ENCODE measurements at regions not wholly inside any gene's neighbourhood (a gene's known extent, or its start where the extent isn't known, plus 50 kb on each side); places are given as distances from the start of the nearest gene placed in this dataset.

- Histone ChIP-seq H3K18ac (ENCODE audit: low read length) (no peak overlapping the region), H3K36me3 (replicated peaks in 1 of 2; ENCODE audit: control insufficient read depth in 2 of 2, insufficient read depth in 2 of 2, low read length in 2 of 2) (no peaks in the 10 kb centered on the region), H3K4me3 (ENCODE audit: low read length in 2 of 2) (no peak overlapping the region), H3K23ac (ENCODE audit: low read depth, low read length, poor library complexity) (no peak overlapping the region), H2AK5ac (ENCODE audit: low read depth, low read length) (no peak overlapping the region), H2AFZ (ENCODE audit: low read length) (no peak overlapping the region), H2BK5ac (ENCODE audit: low read length) (no peak overlapping the region), H3K27ac (replicated peaks; ENCODE audit: low read length) (no peak overlapping the region), H3K9me3 (replicated peaks in 1 of 2; ENCODE audit: control insufficient read depth in 2 of 2, insufficient read depth in 1 of 2, low read depth in 1 of 2, low read length in 2 of 2) (no peaks in the 10 kb centered on the region), H3K27me3 (ENCODE audit: control insufficient read depth in 3 of 3, insufficient read depth in 3 of 3, low read depth in 1 of 3, low read length in 3 of 3) (no peaks in the 10 kb centered on the region), H2BK120ac (ENCODE audit: low read depth, low read length) (no peak overlapping the region), H4K91ac (ENCODE audit: low read depth, low read length, poor library complexity) (no peak overlapping the region), H3K9ac (ENCODE audit: low read depth, low read length, poor library complexity) (no peak overlapping the region), H3K79me1 (ENCODE audit: low read depth, low read length) (no peaks in the 10 kb centered on the region), H4K8ac (ENCODE audit: low read depth, low read length) (no peak overlapping the region), H3K14ac (ENCODE audit: low read length) (no peak overlapping the region), H3K4me1 (ENCODE audit: control insufficient read depth in 2 of 2, insufficient read depth in 1 of 2, low read depth in 1 of 2, low read length in 2 of 2) (peaks cover 0 to 3% of the 10 kb centered on the region in 2 donors), H2BK15ac (ENCODE audit: low read length) (no peak overlapping the region), H3K4me2 (ENCODE audit: insufficient read depth, low read length, poor library complexity, severe bottlenecking) (no peak overlapping the region), H2BK12ac (ENCODE audit: low read length) (no peak overlapping the region), H3K4ac (ENCODE audit: low read length) (no peak overlapping the region)
- DNase-seq (ENCODE audit: low spot score), result no peak
Observed at GRCh38 chr14:28097585-28097984, 669.0 kb upstream of the FOXG1 start.

- Histone ChIP-seq H4K8ac (ENCODE audit: low read depth, low read length) (no peak overlapping the region), H3K4me1 (ENCODE audit: control insufficient read depth in 2 of 2, insufficient read depth in 1 of 2, low read depth in 1 of 2, low read length in 2 of 2) (peaks cover 0 to 3% of the 10 kb centered on the region in 2 donors), H3K4me2 (ENCODE audit: insufficient read depth, low read length, poor library complexity, severe bottlenecking) (no peak overlapping the region), H3K4me3 (ENCODE audit: low read length in 2 of 2) (no peak overlapping the region), H4K91ac (ENCODE audit: low read depth, low read length, poor library complexity) (no peak overlapping the region), H2AFZ (ENCODE audit: low read length) (no peak overlapping the region), H2BK12ac (ENCODE audit: low read length) (no peak overlapping the region), H3K27me3 (ENCODE audit: control insufficient read depth in 3 of 3, insufficient read depth in 3 of 3, low read depth in 1 of 3, low read length in 3 of 3) (no peaks in the 10 kb centered on the region), H3K9ac (ENCODE audit: low read depth, low read length, poor library complexity) (no peak overlapping the region), H3K36me3 (replicated peaks in 1 of 2; ENCODE audit: control insufficient read depth in 2 of 2, insufficient read depth in 2 of 2, low read length in 2 of 2) (no peaks in the 10 kb centered on the region), H3K14ac (ENCODE audit: low read length) (no peak overlapping the region), H3K4ac (ENCODE audit: low read length) (no peak overlapping the region), H3K23ac (ENCODE audit: low read depth, low read length, poor library complexity) (no peak overlapping the region), H2BK120ac (ENCODE audit: low read depth, low read length) (no peak overlapping the region), H2BK5ac (ENCODE audit: low read length) (no peak overlapping the region), H3K27ac (replicated peaks; ENCODE audit: low read length) (no peak overlapping the region), H3K79me1 (ENCODE audit: low read depth, low read length) (no peaks in the 10 kb centered on the region), H3K9me3 (replicated peaks in 1 of 2; ENCODE audit: control insufficient read depth in 2 of 2, insufficient read depth in 1 of 2, low read depth in 1 of 2, low read length in 2 of 2) (no peaks in the 10 kb centered on the region), H3K18ac (ENCODE audit: low read length) (no peak overlapping the region), H2BK15ac (ENCODE audit: low read length) (no peak overlapping the region), H2AK5ac (ENCODE audit: low read depth, low read length) (no peak overlapping the region)
- no CpG with 5 or more reads among the region's 1 CpG for WGBS, 2 donors (ENCODE audit: extremely low coverage in 2 of 2, insufficient read length in 2 of 2, insufficient replicate concordance in 1 of 2)
- DNase-seq (ENCODE audit: low spot score), result no peak
Observed at GRCh38 chr14:28098856-28099255, 667.7 kb upstream of the FOXG1 start.

- no peak overlapping the region for H2BK12ac ChIP-seq (ENCODE audit: low read length)
- no peak overlapping the region for H3K4me3 ChIP-seq (ENCODE audit: low read length in 2 of 2)
- no peak overlapping the region for H3K14ac ChIP-seq (ENCODE audit: low read length)
- H2BK5ac ChIP-seq (ENCODE audit: low read length), result no peak overlapping the region
- H4K91ac ChIP-seq (ENCODE audit: low read depth, low read length, poor library complexity), result no peak overlapping the region
- H3K4ac ChIP-seq (ENCODE audit: low read length), result no peak overlapping the region
- no peaks in the 10 kb centered on the region for H3K9me3 ChIP-seq (replicated peaks in 1 of 2; ENCODE audit: control insufficient read depth in 2 of 2, insufficient read depth in 1 of 2, low read depth in 1 of 2, low read length in 2 of 2)
- H2AFZ ChIP-seq (ENCODE audit: low read length), result no peak overlapping the region
- H3K18ac ChIP-seq (ENCODE audit: low read length), result no peak overlapping the region
- H3K4me2 ChIP-seq (ENCODE audit: insufficient read depth, low read length, poor library complexity, severe bottlenecking), result no peak overlapping the region
- no peaks in the 10 kb centered on the region for H3K27me3 ChIP-seq (ENCODE audit: control insufficient read depth in 3 of 3, insufficient read depth in 3 of 3, low read depth in 1 of 3, low read length in 3 of 3)
- H3K79me1 ChIP-seq (ENCODE audit: low read depth, low read length), result no peaks in the 10 kb centered on the region
- H3K9ac ChIP-seq (ENCODE audit: low read depth, low read length, poor library complexity), result no peak overlapping the region
- no peak overlapping the region for H2BK120ac ChIP-seq (ENCODE audit: low read depth, low read length)
- no peaks in the 10 kb centered on the region for H3K36me3 ChIP-seq (replicated peaks in 1 of 2; ENCODE audit: control insufficient read depth in 2 of 2, insufficient read depth in 2 of 2, low read length in 2 of 2)
- H3K4me1 ChIP-seq (ENCODE audit: control insufficient read depth in 2 of 2, insufficient read depth in 1 of 2, low read depth in 1 of 2, low read length in 2 of 2), result peaks cover 0 to 3% of the 10 kb centered on the region in 2 donors
- no peak overlapping the region for H2BK15ac ChIP-seq (ENCODE audit: low read length)
- DNase-seq (ENCODE audit: low spot score), result no peak
- H3K27ac ChIP-seq (replicated peaks; ENCODE audit: low read length), result no peak overlapping the region
- H3K23ac ChIP-seq (ENCODE audit: low read depth, low read length, poor library complexity), result no peak overlapping the region
- H4K8ac ChIP-seq (ENCODE audit: low read depth, low read length), result no peak overlapping the region
- H2AK5ac ChIP-seq (ENCODE audit: low read depth, low read length), result no peak overlapping the region
Observed at GRCh38 chr14:28102001-28102400, 664.6 kb upstream of the FOXG1 start.

GRCh38 chr14:28102814-28103213 lies 663.8 kb upstream of the FOXG1 start:
- Histone ChIP-seq H3K9me3 (replicated peaks in 1 of 2; ENCODE audit: control insufficient read depth in 2 of 2, insufficient read depth in 1 of 2, low read depth in 1 of 2, low read length in 2 of 2) (no peaks in the 10 kb centered on the region), H3K18ac (ENCODE audit: low read length) (no peak overlapping the region), H2BK15ac (ENCODE audit: low read length) (no peak overlapping the region), H2BK120ac (ENCODE audit: low read depth, low read length) (no peak overlapping the region), H2BK5ac (ENCODE audit: low read length) (no peak overlapping the region), H3K4me3 (ENCODE audit: low read length in 2 of 2) (no peak overlapping the region), H4K91ac (ENCODE audit: low read depth, low read length, poor library complexity) (no peak overlapping the region), H4K8ac (ENCODE audit: low read depth, low read length) (no peak overlapping the region), H2AFZ (ENCODE audit: low read length) (no peak overlapping the region), H3K4ac (ENCODE audit: low read length) (no peak overlapping the region), H3K9ac (ENCODE audit: low read depth, low read length, poor library complexity) (no peak overlapping the region), H3K79me1 (ENCODE audit: low read depth, low read length) (no peaks in the 10 kb centered on the region), H3K27ac (replicated peaks; ENCODE audit: low read length) (no peak overlapping the region), H3K27me3 (ENCODE audit: control insufficient read depth in 3 of 3, insufficient read depth in 3 of 3, low read depth in 1 of 3, low read length in 3 of 3) (no peaks in the 10 kb centered on the region), H3K4me1 (ENCODE audit: control insufficient read depth in 2 of 2, insufficient read depth in 1 of 2, low read depth in 1 of 2, low read length in 2 of 2) (peaks cover 0 to 3% of the 10 kb centered on the region in 2 donors), H3K4me2 (ENCODE audit: insufficient read depth, low read length, poor library complexity, severe bottlenecking) (no peak overlapping the region), H3K14ac (ENCODE audit: low read length) (no peak overlapping the region), H3K23ac (ENCODE audit: low read depth, low read length, poor library complexity) (no peak overlapping the region), H3K36me3 (replicated peaks in 1 of 2; ENCODE audit: control insufficient read depth in 2 of 2, insufficient read depth in 2 of 2, low read length in 2 of 2) (no peaks in the 10 kb centered on the region), H2AK5ac (ENCODE audit: low read depth, low read length) (no peak overlapping the region), H2BK12ac (ENCODE audit: low read length) (no peak overlapping the region)
- WGBS, 2 donors (ENCODE audit: extremely low coverage in 2 of 2, insufficient read length in 2 of 2, insufficient replicate concordance in 1 of 2), result no CpG with 5 or more reads among the region's 3 CpGs
- no peak for DNase-seq (ENCODE audit: low spot score)

Data from neuronal stem cell (in vitro differentiated cells).